ENCODE measurements at regions not wholly inside any gene's neighbourhood (a gene's known extent, or its start where the extent isn't known, plus 50 kb on each side); places are given as distances from the start of the nearest gene placed in this dataset.

- no peak for TF ChIP-seq POLR2AphosphoS5 (IDR thresholded peaks at IDR 0.05)
- no peak for TF ChIP-seq POLR2A (IDR thresholded peaks at IDR 0.05)
These were observed 408.0 kb upstream of the SLC30A5 start for GRCh38 chr5:68685863-68686262.

Data from upper lobe of left lung (tissue), 4 donors.